Esophagus muscularis mucosa (tissue), 4 donors: ENCODE measurements at regions not wholly inside any gene's neighbourhood (a gene's known extent, or its start where the extent isn't known, plus 50 kb on each side); places are given as distances from the start of the nearest gene placed in this dataset.

Source experiments
- EP300 ChIP-seq: sonication (generic); formaldehyde crosslinking; IDR thresholded peaks from one replicate; pipeline ENCODE4 v1.6.1; 2017; ENCODE audit warnings: antibody characterized with exemption
- POLR2A ChIP-seq: fragments of 450-650 bp; IDR thresholded peaks from one replicate; pipeline ENCODE4 v1.6.1; 2017; ENCODE audit warnings: antibody characterized with exemption, moderate library complexity, mild to moderate bottlenecking, low read depth
- TF ChIP-seq, protein P1 (sequence below), 3 experiments: fragments of 200-600 bp in 2 of 3; fragments of 450-650 bp in 1 of 3; sonication (generic) in 2 of 3; IDR thresholded peaks; one replicate each; pipeline ENCODE4 v1.5.1; 2017 to 2019; ENCODE audit warnings: antibody characterized with exemption in 3 of 3, mild to moderate bottlenecking in 2 of 3, moderate library complexity in 1 of 3

DNA sequence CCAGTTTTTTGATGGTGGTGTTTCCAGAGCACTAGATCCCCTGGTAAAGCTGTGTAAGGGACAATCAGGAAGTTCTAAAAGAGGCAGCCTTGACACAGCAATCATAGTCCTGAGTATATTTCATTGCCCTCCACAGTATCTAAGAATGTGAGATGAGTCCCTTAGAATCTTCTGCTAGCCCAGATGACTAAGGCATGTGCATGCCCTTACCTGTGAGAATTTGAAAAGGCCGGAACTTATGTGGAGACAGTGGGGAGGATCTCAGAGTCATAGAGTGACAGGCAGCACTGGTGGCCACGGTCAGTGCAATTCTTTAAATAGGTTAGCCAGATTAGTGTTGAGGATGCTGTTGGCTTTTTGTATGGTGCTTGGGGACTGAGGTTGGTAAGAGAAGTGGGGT, 361.4 kb upstream of the VSTM2A start:
- TF ChIP-seq, protein P1, sequence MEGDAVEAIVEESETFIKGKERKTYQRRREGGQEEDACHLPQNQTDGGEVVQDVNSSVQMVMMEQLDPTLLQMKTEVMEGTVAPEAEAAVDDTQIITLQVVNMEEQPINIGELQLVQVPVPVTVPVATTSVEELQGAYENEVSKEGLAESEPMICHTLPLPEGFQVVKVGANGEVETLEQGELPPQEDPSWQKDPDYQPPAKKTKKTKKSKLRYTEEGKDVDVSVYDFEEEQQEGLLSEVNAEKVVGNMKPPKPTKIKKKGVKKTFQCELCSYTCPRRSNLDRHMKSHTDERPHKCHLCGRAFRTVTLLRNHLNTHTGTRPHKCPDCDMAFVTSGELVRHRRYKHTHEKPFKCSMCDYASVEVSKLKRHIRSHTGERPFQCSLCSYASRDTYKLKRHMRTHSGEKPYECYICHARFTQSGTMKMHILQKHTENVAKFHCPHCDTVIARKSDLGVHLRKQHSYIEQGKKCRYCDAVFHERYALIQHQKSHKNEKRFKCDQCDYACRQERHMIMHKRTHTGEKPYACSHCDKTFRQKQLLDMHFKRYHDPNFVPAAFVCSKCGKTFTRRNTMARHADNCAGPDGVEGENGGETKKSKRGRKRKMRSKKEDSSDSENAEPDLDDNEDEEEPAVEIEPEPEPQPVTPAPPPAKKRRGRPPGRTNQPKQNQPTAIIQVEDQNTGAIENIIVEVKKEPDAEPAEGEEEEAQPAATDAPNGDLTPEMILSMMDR (IDR thresholded peaks at IDR 0.05): no peak
- TF ChIP-seq POLR2A: no peak
- no peak for TF ChIP-seq EP300
